Vagina (tissue), 2 donors: ENCODE measurements at regions not wholly inside any gene's neighbourhood (a gene's known extent, or its start where the extent isn't known, plus 50 kb on each side); places are given as distances from the start of the nearest gene placed in this dataset.

Experiments used
- DNase-seq, 2 donors: peaks; one replicate each; pipeline ENCODE4 v3.0.0-alpha.2; 2017; ENCODE audit errors: extremely low spot score in 2 of 2
- H3K27ac ChIP-seq: fragments of 200-600 bp; sonication (generic); one replicate; pipeline ENCODE4 v1.5.1; 2019
- H3K27me3 ChIP-seq: fragments of 200-600 bp; sonication (generic); one replicate; pipeline ENCODE4 v1.5.1; 2019
- H3K36me3 ChIP-seq, 2 donors: fragments of 200-600 bp; sonication (generic); one replicate each; pipeline ENCODE4 v1.5.1; 2017 to 2019
- H3K4me1 ChIP-seq: fragments of 200-600 bp; sonication (generic); one replicate; pipeline ENCODE4 v1.5.1; 2019
- H3K4me3 ChIP-seq, 2 donors: fragments of 200-600 bp; sonication (generic); 1 replicate in 1 of 2; 2 replicates in 1 of 2; pipeline ENCODE4 v1.5.1; 2016 to 2019
- H3K9me3 ChIP-seq: fragments of 200-600 bp; sonication (generic); one replicate; pipeline ENCODE4 v1.5.1; 2019
- CTCF ChIP-seq, 3 experiments: fragments of 450-650 bp in 2 of 3; fragments of 200-600 bp in 1 of 3; sonication (generic) in 1 of 3; IDR thresholded peaks; one replicate each; pipeline ENCODE4 v1.5.1; 2017 to 2019; ENCODE audit warnings: antibody characterized with exemption in 3 of 3, mild to moderate bottlenecking in 2 of 3, moderate library complexity in 2 of 3
- POLR2A ChIP-seq, 2 donors: fragments of 450-650 bp; IDR thresholded peaks; one replicate each; pipeline ENCODE4 v1.6.1; 2017; ENCODE audit warnings: antibody characterized with exemption in 2 of 2, mild to moderate bottlenecking in 2 of 2, moderate library complexity in 2 of 2
- POLR2AphosphoS5 ChIP-seq, 2 donors: sonication (generic); formaldehyde crosslinking; IDR thresholded peaks; one replicate each; pipeline ENCODE4 v1.9.0; 2017; ENCODE audit warnings: antibody characterized with exemption in 2 of 2, mild to moderate bottlenecking in 2 of 2, low read depth in 1 of 2; ENCODE audit not compliant: insufficient read depth in 1 of 2
- intact Hi-C: fragments of 100-400 bp; cut with DNase I; formaldehyde crosslinking; loops from one replicate; pipeline ENCODE4 v1.15.1; 2023

GRCh38 chr11:103625624-103625965, 410.8 kb upstream of the DDI1 start:
- H3K36me3 ChIP-seq: no peaks in the 10 kb centered on the region
- intact Hi-C loops: no loop called here
- TF ChIP-seq POLR2A (IDR thresholded peaks at IDR 0.05): no peak
- no peak for DNase-seq
- H3K4me1 ChIP-seq: no peaks in the 10 kb centered on the region
- H3K4me3 ChIP-seq: no peak overlapping the region
- H3K27ac ChIP-seq: no peak overlapping the region
- H3K9me3 ChIP-seq: no peaks in the 10 kb centered on the region
- H3K27me3 ChIP-seq: no peaks in the 10 kb centered on the region

GRCh38 chr11:103628121-103628520, 408.3 kb upstream of the DDI1 start:
- H3K27me3 ChIP-seq: no peaks in the 10 kb centered on the region
- no peak overlapping the region for H3K27ac ChIP-seq
- H3K4me1 ChIP-seq: no peaks in the 10 kb centered on the region
- intact Hi-C loops: no loop called here
- H3K9me3 ChIP-seq: no peaks in the 10 kb centered on the region
- no peaks in the 10 kb centered on the region for H3K36me3 ChIP-seq
- no peak for TF ChIP-seq CTCF (IDR thresholded peaks at IDR 0.05)
- no peak for TF ChIP-seq POLR2AphosphoS5 (IDR thresholded peaks at IDR 0.05; ENCODE audit: insufficient read depth in 1 of 2, low read depth in 1 of 2)
- no peak for TF ChIP-seq POLR2A (IDR thresholded peaks at IDR 0.05)
- DNase-seq: no peak
- no peak overlapping the region for H3K4me3 ChIP-seq

GRCh38 chr11:103631841-103632240, 404.6 kb upstream of the DDI1 start:
- Histone ChIP-seq H3K27ac (no peak overlapping the region), H3K9me3 (no peaks in the 10 kb centered on the region), H3K4me3 (no peak overlapping the region), H3K36me3 (no peaks in the 10 kb centered on the region), H3K4me1 (no peaks in the 10 kb centered on the region), H3K27me3 (no peaks in the 10 kb centered on the region)
- DNase-seq: no peak
- intact Hi-C loops: no loop called here
- no peak for TF ChIP-seq CTCF (IDR thresholded peaks at IDR 0.05)
- no peak for TF ChIP-seq POLR2A (IDR thresholded peaks at IDR 0.05)
- no peak for TF ChIP-seq POLR2AphosphoS5 (IDR thresholded peaks at IDR 0.05; ENCODE audit: insufficient read depth in 1 of 2, low read depth in 1 of 2)

GRCh38 chr11:103633068-103633788, 403.2 kb upstream of the DDI1 start:
- no peaks in the 10 kb centered on the region for H3K27me3 ChIP-seq
- no peak overlapping the region for H3K27ac ChIP-seq
- no peak overlapping the region for H3K4me3 ChIP-seq
- TF ChIP-seq POLR2A (IDR thresholded peaks at IDR 0.05) (no peak), POLR2AphosphoS5 (IDR thresholded peaks at IDR 0.05; ENCODE audit: insufficient read depth in 1 of 2, low read depth in 1 of 2) (no peak), CTCF (IDR thresholded peaks at IDR 0.05) (no peak)
- intact Hi-C loops: no loop called here
- no peak for DNase-seq
- H3K9me3 ChIP-seq: no peaks in the 10 kb centered on the region
- no peaks in the 10 kb centered on the region for H3K4me1 ChIP-seq
- H3K36me3 ChIP-seq: no peaks in the 10 kb centered on the region

GRCh38 chr11:103633819-103634590, 402.4 kb upstream of the DDI1 start:
- Histone ChIP-seq H3K4me1 (no peaks in the 10 kb centered on the region), H3K27ac (no peak overlapping the region), H3K9me3 (no peaks in the 10 kb centered on the region), H3K27me3 (no peaks in the 10 kb centered on the region), H3K4me3 (no peak overlapping the region), H3K36me3 (no peaks in the 10 kb centered on the region)
- intact Hi-C loops: no loop called here
- TF ChIP-seq POLR2AphosphoS5 (IDR thresholded peaks at IDR 0.05; ENCODE audit: insufficient read depth in 1 of 2, low read depth in 1 of 2): no peak
- TF ChIP-seq CTCF (IDR thresholded peaks at IDR 0.05): no peak
- TF ChIP-seq POLR2A (IDR thresholded peaks at IDR 0.05): no peak
- DNase-seq: no peak
